NCI-H524 treated with DMSO at 0.1 percent for 48 hours (cell line): ENCODE measurements at regions not wholly inside any gene's neighbourhood (a gene's known extent, or its start where the extent isn't known, plus 50 kb on each side); places are given as distances from the start of the nearest gene placed in this dataset.

Experiments used
- DNase-seq: peaks from one replicate; lab custom pipeline; 2025; lab: John Stamatoyannopoulos, UW

GRCh38 chr20:55597526-55597925, 407.8 kb downstream of the CBLN4 start:
- DNase-seq, result no peak

- DNase-seq, result no peak
Observed at GRCh38 chr20:55596431-55596830, 408.9 kb downstream of the CBLN4 start.

- no peak for DNase-seq
Observed at GRCh38 chr20:55592866-55593265, 412.5 kb downstream of the CBLN4 start.

- no peak for DNase-seq
Observed at GRCh38 chr20:55586610-55587009, 418.7 kb downstream of the CBLN4 start.

GRCh38 chr20:55584964-55585363, 420.4 kb downstream of the CBLN4 start:
- no peak for DNase-seq

- DNase-seq, result no peak
Observed at GRCh38 chr20:55584307-55584706, 421.0 kb downstream of the CBLN4 start.

- no peak for DNase-seq
Observed at GRCh38 chr20:55583036-55583435, 422.3 kb downstream of the CBLN4 start.

GRCh38 chr20:55582498-55582897, 422.8 kb downstream of the CBLN4 start:
- no peak for DNase-seq

GRCh38 chr20:55581519-55581918, 423.8 kb downstream of the CBLN4 start:
- DNase-seq, result no peak

- no peak for DNase-seq
Observed at GRCh38 chr20:55580475-55580874, 424.8 kb downstream of the CBLN4 start.

- DNase-seq, result no peak
Observed at GRCh38 chr20:55579802-55580201, 425.5 kb downstream of the CBLN4 start.

GRCh38 chr20:55576981-55577380, 428.3 kb downstream of the CBLN4 start:
- DNase-seq, result no peak

- DNase-seq, result no peak
Observed at GRCh38 chr20:55569084-55569483, 436.2 kb downstream of the CBLN4 start.

- DNase-seq, result no peak
Observed at GRCh38 chr20:55567826-55568225, 437.5 kb downstream of the CBLN4 start.

- DNase-seq, result no peak
Observed at GRCh38 chr20:55565096-55565773, 440.1 kb downstream of the CBLN4 start.

- DNase-seq, result no peak
Observed at GRCh38 chr20:55561259-55561658, 444.1 kb downstream of the CBLN4 start.

- no peak for DNase-seq
Observed at GRCh38 chr20:55557191-55557590, 448.1 kb downstream of the CBLN4 start.

GRCh38 chr20:55555075-55555650, 450.2 kb downstream of the CBLN4 start:
- no peak for DNase-seq

GRCh38 chr20:55544638-55545037, 460.7 kb downstream of the CBLN4 start:
- no peak for DNase-seq

GRCh38 chr20:55540486-55540885, 464.8 kb downstream of the CBLN4 start:
- no peak for DNase-seq

GRCh38 chr20:55540013-55540412, 465.3 kb downstream of the CBLN4 start:
- DNase-seq, result no peak

GRCh38 chr20:55538261-55538908, 466.9 kb downstream of the CBLN4 start:
- DNase-seq, result no peak

- DNase-seq, result no peak
Observed at GRCh38 chr20:55535366-55535765, 470.0 kb downstream of the CBLN4 start.

- DNase-seq, result no peak
Observed at GRCh38 chr20:55533632-55534031, 471.7 kb downstream of the CBLN4 start.
